Mucosa of descending colon (tissue), 3 donors: ENCODE measurements at regions not wholly inside any gene's neighbourhood (a gene's known extent, or its start where the extent isn't known, plus 50 kb on each side); places are given as distances from the start of the nearest gene placed in this dataset.

Source experiments
- ATAC-seq: fragments of 200-7000 bp; cut with Tn5 transposase; one replicate; pipeline ENCODE4 v1.9.1; 2020; ENCODE audit warnings: mild to moderate bottlenecking, moderate library complexity
- DNase-seq, 3 donors: peaks; one replicate each; pipeline ENCODE4 v3.0.0-alpha.2; 2020
- H3K36me3 ChIP-seq: fragments of 200-600 bp; one replicate; pipeline ENCODE4 v1.8.0; 2021; ENCODE audit warnings: low read depth, mild to moderate bottlenecking
- H3K4me1 ChIP-seq: fragments of 200-600 bp; one replicate; pipeline ENCODE4 v1.8.0; 2021; ENCODE audit warnings: low read depth, mild to moderate bottlenecking
- H3K4me3 ChIP-seq: fragments of 200-600 bp; one replicate; pipeline ENCODE4 v1.8.0; 2021; ENCODE audit warnings: mild to moderate bottlenecking
- H3K9me3 ChIP-seq: fragments of 200-600 bp; one replicate; pipeline ENCODE4 v1.8.0; 2021; ENCODE audit warnings: mild to moderate bottlenecking
- CTCF ChIP-seq: fragments of 200-600 bp; IDR thresholded peaks from one replicate; pipeline ENCODE4 v1.8.0; 2022; ENCODE audit warnings: antibody characterized with exemption, mild to moderate bottlenecking
- intact Hi-C, 2 donors: fragments of 100-400 bp; cut with DNase I in 1 of 2; cut with micrococcal nuclease in 1 of 2; formaldehyde crosslinking; loops; one replicate each; pipeline versions ENCODE4 v1.11.0 to v1.11.1; 2022; cut with DNase I, micrococcal nuclease
- donor health status: DM: no; HTN: no; CAD: no; lungs with moderate emphysema.
- donor health status: DM: no; HTN: no; CAD: no.
- donor health status: DM: no; HTN: yes; CAD: no.

GRCh38 chr22:48076008-48076407 is 1313.6 kb downstream of the TBC1D22A start:
- ATAC-seq, result no peak
- DNase-seq, result no peak
- Histone ChIP-seq H3K4me3 (no peak overlapping the region), H3K36me3 (no peaks in the 10 kb centered on the region), H3K4me1 (no peaks in the 10 kb centered on the region), H3K9me3 (no peaks in the 10 kb centered on the region)
- intact Hi-C loops, result no loop called here
- no peak for TF ChIP-seq CTCF

GRCh38 chr22:48075604-48076003 is 1313.2 kb downstream of the TBC1D22A start:
- Histone ChIP-seq H3K4me3 (no peak overlapping the region), H3K9me3 (no peaks in the 10 kb centered on the region), H3K4me1 (no peaks in the 10 kb centered on the region), H3K36me3 (no peaks in the 10 kb centered on the region)
- DNase-seq, result no peak
- no peak for TF ChIP-seq CTCF
- ATAC-seq, result no peak
- intact Hi-C loops, result no loop called here

GRCh38 chr22:48072777-48073176 is 1310.3 kb downstream of the TBC1D22A start:
- H3K4me3 ChIP-seq, result no peak overlapping the region
- ATAC-seq, result no peak
- intact Hi-C loops, result no loop called here
- DNase-seq, result no peak
- no peaks in the 10 kb centered on the region for H3K4me1 ChIP-seq
- no peaks in the 10 kb centered on the region for H3K36me3 ChIP-seq
- TF ChIP-seq CTCF, result no peak
- H3K9me3 ChIP-seq, result no peaks in the 10 kb centered on the region

GRCh38 chr22:48071828-48072227 is 1309.4 kb downstream of the TBC1D22A start:
- intact Hi-C loops, result no loop called here
- DNase-seq (no peak), ATAC-seq (no peak)
- no peak overlapping the region for H3K4me3 ChIP-seq
- H3K36me3 ChIP-seq, result no peaks in the 10 kb centered on the region
- no peaks in the 10 kb centered on the region for H3K4me1 ChIP-seq
- no peaks in the 10 kb centered on the region for H3K9me3 ChIP-seq
- no peak for TF ChIP-seq CTCF

- H3K4me3 ChIP-seq, result no peak overlapping the region
- no peaks in the 10 kb centered on the region for H3K4me1 ChIP-seq
- H3K9me3 ChIP-seq, result no peaks in the 10 kb centered on the region
- DNase-seq, result no peak
- no peaks in the 10 kb centered on the region for H3K36me3 ChIP-seq
- no peak for TF ChIP-seq CTCF
- ATAC-seq, result no peak
- intact Hi-C loops, result no loop called here
These were observed 1308.9 kb downstream of the TBC1D22A start for GRCh38 chr22:48071305-48071704.

GRCh38 chr22:48070760-48071159 is 1308.3 kb downstream of the TBC1D22A start:
- intact Hi-C loops, result no loop called here
- H3K4me3 ChIP-seq, result no peak overlapping the region
- no peaks in the 10 kb centered on the region for H3K4me1 ChIP-seq
- TF ChIP-seq CTCF, result no peak
- no peaks in the 10 kb centered on the region for H3K36me3 ChIP-seq
- DNase-seq (no peak), ATAC-seq (no peak)
- no peaks in the 10 kb centered on the region for H3K9me3 ChIP-seq
